ENCODE measurements at regions not wholly inside any gene's neighbourhood (a gene's known extent, or its start where the extent isn't known, plus 50 kb on each side); places are given as distances from the start of the nearest gene placed in this dataset.

DNA sequence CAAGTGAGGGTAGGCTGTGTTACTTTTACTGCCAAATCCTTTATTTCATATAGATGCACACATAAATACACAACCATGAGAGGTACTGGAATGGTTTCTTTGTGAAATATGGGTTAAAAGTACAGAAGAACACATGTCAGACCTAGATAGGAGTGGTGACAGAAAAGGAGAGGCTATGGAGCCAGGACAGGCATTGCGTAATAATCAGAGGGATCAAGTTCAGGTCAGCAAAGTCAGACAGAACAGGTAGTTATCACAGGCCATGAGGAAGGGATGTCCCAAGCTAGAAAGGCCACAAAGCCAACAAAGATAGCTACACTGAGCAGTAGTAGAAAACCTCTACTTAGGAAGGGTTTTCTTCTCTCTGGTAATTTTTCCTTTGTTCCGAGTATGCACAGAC lies 272.6 kb downstream of the KCNN2 start:
- TF ChIP-seq POLR2A (IDR thresholded peaks at IDR 0.05; ENCODE audit: low read depth, low read length): no peak
- no peak for TF ChIP-seq POLR2AphosphoS5 (IDR thresholded peaks at IDR 0.05; ENCODE audit: low read depth, low read length)

All from GM12892 (cell line).